ENCODE measurements at regions not wholly inside any gene's neighbourhood (a gene's known extent, or its start where the extent isn't known, plus 50 kb on each side); places are given as distances from the start of the nearest gene placed in this dataset.

- ChIA-PET CTCF (no interaction called here), POLR2A (ENCODE audit: low non-redundant PET) (no interaction called here)
- no peak overlapping the region for H3K27ac ChIP-seq
- DNase-seq (ENCODE audit: low spot score), result no peak
- TF ChIP-seq CTCF (conservative IDR thresholded peaks at IDR 0.05; ENCODE audit: low read depth), result no peak
Measured at GRCh38 chr10:28971255-28971654, 293.9 kb downstream of the BAMBI start.

DNA sequence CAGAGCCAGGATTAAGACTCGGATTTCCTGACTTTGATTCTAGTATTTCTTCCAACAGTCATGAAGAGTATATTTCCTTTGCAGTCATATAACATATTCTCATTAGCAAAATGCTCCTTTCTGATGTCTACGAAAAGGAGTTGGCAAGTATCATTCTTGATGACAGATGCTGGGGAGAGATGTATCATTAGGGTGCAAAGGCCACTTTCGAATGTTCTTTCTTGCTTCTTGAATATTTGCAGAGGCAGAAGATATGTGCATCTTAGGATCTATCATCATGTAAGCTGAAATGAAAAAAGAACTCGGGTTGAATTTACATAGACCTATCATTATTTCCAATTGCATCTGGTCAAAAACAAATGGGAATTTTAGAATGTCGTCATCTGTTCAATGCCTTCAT, 294.4 kb downstream of the BAMBI start:
- H3K27ac ChIP-seq, result no peak overlapping the region
- ChIA-PET CTCF (no interaction called here), POLR2A (ENCODE audit: low non-redundant PET) (no interaction called here)
- TF ChIP-seq CTCF (conservative IDR thresholded peaks at IDR 0.05; ENCODE audit: low read depth), result no peak
- no peak for DNase-seq (ENCODE audit: low spot score)

DNA sequence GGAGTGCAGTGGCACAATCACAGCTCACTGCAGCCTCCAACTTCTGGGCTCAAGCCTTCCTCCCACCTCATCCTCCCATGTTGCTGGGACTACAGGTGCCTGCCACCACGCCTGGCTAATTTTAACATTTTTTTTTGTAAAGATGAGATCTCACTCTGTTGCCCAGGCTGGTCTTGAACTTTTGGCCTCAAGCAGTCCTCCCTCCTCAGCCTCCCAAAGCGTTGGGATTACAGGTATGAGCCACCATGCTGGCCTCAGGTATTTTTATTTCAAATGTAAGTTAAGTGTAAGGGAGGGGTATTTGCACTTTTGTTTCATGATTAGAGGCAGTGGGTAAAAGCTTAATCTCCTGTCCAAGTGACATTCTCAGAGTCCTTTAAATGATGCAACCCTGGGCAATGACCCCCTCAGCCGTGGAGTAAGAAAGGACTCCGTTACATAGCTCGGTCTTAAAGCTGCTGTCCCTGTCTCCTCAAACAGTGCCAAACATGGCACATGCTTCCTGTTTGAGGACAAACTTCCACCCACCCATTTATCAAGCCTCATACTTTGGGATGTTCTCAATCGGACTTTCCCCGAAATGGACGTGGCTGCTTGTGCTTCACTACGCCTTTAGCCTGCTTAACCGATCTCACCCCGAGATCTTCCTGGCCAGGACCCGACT, 296.1 kb downstream of the BAMBI start:
- TF ChIP-seq CTCF (conservative IDR thresholded peaks at IDR 0.05; ENCODE audit: low read depth), result no peak
- DNase-seq (ENCODE audit: low spot score), result no peak
- ChIA-PET POLR2A (ENCODE audit: low non-redundant PET) (no interaction called here), CTCF (no interaction called here)
- no peak overlapping the region for H3K27ac ChIP-seq

DNA sequence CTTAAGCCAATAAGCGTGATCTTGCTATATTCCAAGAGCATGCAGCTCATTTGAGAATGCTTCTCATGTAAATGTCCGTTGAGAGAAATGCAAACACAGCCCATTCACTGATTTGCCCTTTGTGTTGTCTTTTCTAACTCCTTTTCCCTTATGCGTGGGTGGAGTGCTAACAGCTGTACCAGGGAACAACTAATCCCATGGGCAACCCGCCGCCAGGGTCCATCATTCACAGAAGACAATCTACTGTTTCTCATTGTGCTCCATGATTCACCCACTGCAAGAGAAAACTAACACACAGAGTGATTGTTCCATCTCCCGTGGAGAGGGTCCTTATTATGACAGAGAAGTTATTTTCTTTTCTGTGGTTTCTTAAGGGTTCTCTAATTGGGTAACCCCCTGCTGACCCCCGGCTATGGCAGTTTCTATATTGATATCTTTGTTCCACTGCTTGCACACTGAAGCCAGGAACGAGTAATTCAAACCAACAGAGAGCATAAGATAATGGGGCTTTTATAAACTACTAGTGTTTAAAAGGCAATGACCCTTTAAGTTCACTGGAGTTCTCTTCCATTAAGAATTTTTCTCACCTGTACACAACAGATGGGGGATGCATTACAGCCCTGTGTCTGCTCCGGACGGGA, 298.7 kb downstream of the BAMBI start:
- CTCF ChIA-PET, result no interaction called here
- TF ChIP-seq CTCF (conservative IDR thresholded peaks at IDR 0.05; ENCODE audit: low read depth), result no peak
- no peak overlapping the region for H3K27ac ChIP-seq
- POLR2A ChIA-PET (ENCODE audit: low non-redundant PET), result no interaction called here
- no peak for DNase-seq (ENCODE audit: low spot score)

DNA sequence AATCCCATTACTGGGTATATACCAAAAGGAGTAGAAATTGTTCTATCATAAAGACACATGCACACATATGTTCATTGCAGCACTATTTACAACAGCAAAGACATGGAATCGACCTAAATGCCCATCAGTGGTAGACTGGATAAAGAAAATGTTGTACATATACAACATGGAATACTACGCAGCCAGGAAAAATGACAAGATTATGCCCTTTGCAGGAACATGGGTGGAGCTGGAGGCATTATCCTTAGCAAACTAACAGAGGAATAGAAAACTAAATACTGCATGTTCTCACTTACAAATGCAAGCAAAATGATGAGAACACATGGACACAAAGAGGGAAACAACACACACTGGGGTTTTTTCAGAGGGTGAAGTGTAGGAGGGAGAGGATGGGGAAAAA, 300.2 kb downstream of the BAMBI start:
- DNase-seq (ENCODE audit: low spot score), result no peak
- POLR2A ChIA-PET (ENCODE audit: low non-redundant PET), result no interaction called here
- no peak for TF ChIP-seq CTCF (conservative IDR thresholded peaks at IDR 0.05; ENCODE audit: low read depth)
- no peak overlapping the region for H3K27ac ChIP-seq
- CTCF ChIA-PET, result no interaction called here

GRCh38 chr10:28980264-28980663, 302.9 kb downstream of the BAMBI start:
- CTCF ChIA-PET, result interaction anchor here (0.6 to 0.7 kb wide), 2 partner anchors 12 to 361 kb away, joined by 3 to 5 read pairs; no protein-coding TSS in a partner anchor
- TF ChIP-seq CTCF (conservative IDR thresholded peaks at IDR 0.05; ENCODE audit: low read depth), result no peak
- POLR2A ChIA-PET (ENCODE audit: low non-redundant PET), result no interaction called here
- no peak overlapping the region for H3K27ac ChIP-seq
- no peak for DNase-seq (ENCODE audit: low spot score)
